HAP-1 (cell line): ENCODE measurements at regions not wholly inside any gene's neighbourhood (a gene's known extent, or its start where the extent isn't known, plus 50 kb on each side); places are given as distances from the start of the nearest gene placed in this dataset.
"Not testable (repeated sequence)": the region's sequence is repeated elsewhere in the genome, so short reads cannot be mapped to it uniquely, and the experiment has no call there.

Source experiments
- DNase-seq, 2 experiments: peaks; one replicate each; pipeline ENCODE4 v3.0.0-alpha.2; 2016 to 2020; ENCODE audit warnings: low spot score in 2 of 2
- H3K27me3 ChIP-seq: fragments of 250-450 bp; sonication (Bioruptor Pico); 2 replicates; pipeline ENCODE4 v1.5.1; 2020; ENCODE audit warnings: low read depth, mild to moderate bottlenecking, moderate library complexity
- H3K36me3 ChIP-seq: fragments of 250-450 bp; sonication (Bioruptor Pico); replicated peaks from 2 replicates; pipeline ENCODE4 v1.5.1; 2020; ENCODE audit warnings: mild to moderate bottlenecking
- H3K4me1 ChIP-seq: fragments of 250-450 bp; sonication (Bioruptor Pico); 2 replicates; pipeline ENCODE4 v1.5.1; 2020; ENCODE audit warnings: mild to moderate bottlenecking
- H3K4me3 ChIP-seq: fragments of 250-450 bp; sonication (Bioruptor Pico); 2 replicates; pipeline ENCODE4 v1.5.1; 2020; ENCODE audit warnings: mild to moderate bottlenecking, moderate library complexity
- H3K9me3 ChIP-seq: fragments of 250-450 bp; sonication (Bioruptor Pico); 2 replicates; pipeline ENCODE4 v1.5.1; 2020; ENCODE audit warnings: mild to moderate bottlenecking, moderate library complexity
- in situ Hi-C: fragments of 300-500 bp; cut with MboI; formaldehyde crosslinking; loops from 3 replicates; pipeline ENCODE4 v1.14.3; 2020; ENCODE audit warnings: low sequenced_read_pairs, inconsistent platforms, mixed read lengths

DNA sequence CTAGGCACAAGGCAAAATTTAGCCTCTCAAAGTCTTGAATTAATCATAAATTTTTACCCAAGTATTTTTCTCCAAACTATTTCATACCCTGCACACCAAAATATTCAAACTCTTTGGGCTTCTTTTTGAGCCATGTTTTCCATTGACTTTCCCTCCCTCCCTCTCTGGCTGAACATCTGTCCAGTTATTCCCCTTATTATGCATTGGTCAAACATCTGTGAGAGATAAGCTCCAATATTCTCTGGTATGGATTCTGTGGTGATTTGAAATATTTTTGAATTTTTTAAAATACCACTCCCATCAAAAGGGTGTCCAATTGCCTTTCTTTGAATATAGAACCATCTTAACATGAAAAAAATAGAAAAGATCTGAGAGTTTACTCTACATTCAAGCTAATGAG lies 244.2 kb downstream of the RFPL4B start:
- H3K4me1 ChIP-seq: no peaks in the 10 kb centered on the region
- no peaks in the 10 kb centered on the region for H3K27me3 ChIP-seq
- no peak for DNase-seq
- H3K9me3 ChIP-seq: no peaks in the 10 kb centered on the region
- in situ Hi-C loops: no loop called here
- no peak overlapping the region for H3K4me3 ChIP-seq
- no peaks in the 10 kb centered on the region for H3K36me3 ChIP-seq

- H3K4me3 ChIP-seq: no peak overlapping the region
- no peak for DNase-seq
- no peaks in the 10 kb centered on the region for H3K27me3 ChIP-seq
- H3K4me1 ChIP-seq: no peaks in the 10 kb centered on the region
- H3K36me3 ChIP-seq: no peaks in the 10 kb centered on the region
- no peaks in the 10 kb centered on the region for H3K9me3 ChIP-seq
- in situ Hi-C loops: no loop called here
Observed at GRCh38 chr6:112592159-112592558, 245.0 kb downstream of the RFPL4B start.

- no peaks in the 10 kb centered on the region for H3K9me3 ChIP-seq
- in situ Hi-C loops: no loop called here
- no peak overlapping the region for H3K4me3 ChIP-seq
- no peaks in the 10 kb centered on the region for H3K4me1 ChIP-seq
- no peak for DNase-seq
- no peaks in the 10 kb centered on the region for H3K27me3 ChIP-seq
- no peaks in the 10 kb centered on the region for H3K36me3 ChIP-seq
Observed at GRCh38 chr6:112594886-112595594, 247.9 kb downstream of the RFPL4B start.

DNA sequence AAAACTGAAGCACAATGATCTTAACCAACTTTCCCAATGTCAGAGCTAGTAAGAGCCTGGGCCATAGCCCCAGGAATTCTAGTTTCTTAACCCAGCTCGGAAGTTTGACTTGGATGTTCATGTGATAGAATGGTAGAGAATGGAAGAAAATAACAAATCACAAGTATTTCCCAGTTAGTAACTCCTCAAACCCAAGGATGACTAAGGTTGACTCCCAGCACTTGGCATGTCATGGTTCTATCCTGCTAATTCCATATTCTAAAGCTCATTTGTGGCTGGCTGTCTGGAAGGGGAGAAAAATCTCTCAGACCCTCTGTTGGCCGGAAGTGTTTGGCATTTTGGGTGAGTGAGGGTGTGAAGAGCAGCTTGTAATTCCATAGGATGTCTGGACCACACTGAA lies 248.7 kb downstream of the RFPL4B start:
- no peaks in the 10 kb centered on the region for H3K4me1 ChIP-seq
- H3K36me3 ChIP-seq: no peaks in the 10 kb centered on the region
- H3K4me3 ChIP-seq: no peak overlapping the region
- H3K27me3 ChIP-seq: no peaks in the 10 kb centered on the region
- H3K9me3 ChIP-seq: no peaks in the 10 kb centered on the region
- DNase-seq: no peak
- in situ Hi-C loops: no loop called here

GRCh38 chr6:112597176-112597575 lies 250.0 kb downstream of the RFPL4B start:
- no peaks in the 10 kb centered on the region for H3K27me3 ChIP-seq

DNA sequence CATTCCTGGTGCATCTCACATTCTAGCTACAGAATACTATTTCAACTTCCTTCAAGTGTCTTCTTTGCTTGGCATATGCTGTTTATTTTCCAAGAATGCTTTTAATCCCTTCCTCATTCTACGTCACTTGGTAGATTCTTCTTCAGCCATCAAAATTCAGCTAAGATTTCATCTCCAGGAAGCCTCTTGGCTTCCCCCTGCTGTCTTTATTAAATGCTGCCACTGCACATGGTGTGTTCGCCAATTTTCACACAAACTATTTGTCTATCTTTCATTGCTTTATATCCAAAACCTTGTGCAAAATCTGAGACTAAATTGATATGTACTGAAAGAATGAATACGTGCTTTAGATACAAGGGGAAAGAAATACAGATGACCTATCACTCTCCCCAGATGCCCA lies 253.0 kb downstream of the RFPL4B start:
- in situ Hi-C loops: no loop called here
- no peaks in the 10 kb centered on the region for H3K36me3 ChIP-seq
- H3K9me3 ChIP-seq: no peaks in the 10 kb centered on the region
- no peak for DNase-seq
- no peaks in the 10 kb centered on the region for H3K4me1 ChIP-seq
- no peaks in the 10 kb centered on the region for H3K27me3 ChIP-seq
- no peak overlapping the region for H3K4me3 ChIP-seq

More at GRCh38 chr6:112597176-112597575, 250.0 kb downstream of the RFPL4B start:
- Histone ChIP-seq H3K4me3 (no peak overlapping the region), H3K9me3 (no peaks in the 10 kb centered on the region), H3K4me1 (no peaks in the 10 kb centered on the region), H3K36me3 (no peaks in the 10 kb centered on the region)
- in situ Hi-C loops: no loop called here
- no peak for DNase-seq

DNA sequence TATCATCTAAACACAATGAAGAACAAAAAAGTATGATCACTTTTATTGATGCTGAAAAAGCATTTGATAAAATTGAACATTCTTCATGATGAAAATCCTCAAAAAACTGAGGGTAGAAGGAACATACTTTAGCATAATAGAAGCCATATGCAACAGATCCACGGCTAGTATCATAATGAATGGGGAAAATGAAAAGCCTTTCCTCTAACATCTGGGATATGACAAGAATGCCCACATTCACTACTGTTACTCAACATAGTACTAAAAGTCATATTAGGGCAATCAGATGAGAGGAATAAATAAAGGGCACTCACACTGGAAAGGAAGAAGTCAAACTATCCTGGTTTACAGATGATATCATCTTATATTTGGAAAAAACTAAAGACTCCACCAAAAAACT lies 256.6 kb downstream of the RFPL4B start:
- Histone ChIP-seq H3K4me1 (no peaks in the 10 kb centered on the region), H3K4me3 (no peak overlapping the region), H3K36me3 (no peaks in the 10 kb centered on the region), H3K9me3 (no peaks in the 10 kb centered on the region), H3K27me3 (no peaks in the 10 kb centered on the region)
- in situ Hi-C loops: no loop called here
- no peak for DNase-seq

DNA sequence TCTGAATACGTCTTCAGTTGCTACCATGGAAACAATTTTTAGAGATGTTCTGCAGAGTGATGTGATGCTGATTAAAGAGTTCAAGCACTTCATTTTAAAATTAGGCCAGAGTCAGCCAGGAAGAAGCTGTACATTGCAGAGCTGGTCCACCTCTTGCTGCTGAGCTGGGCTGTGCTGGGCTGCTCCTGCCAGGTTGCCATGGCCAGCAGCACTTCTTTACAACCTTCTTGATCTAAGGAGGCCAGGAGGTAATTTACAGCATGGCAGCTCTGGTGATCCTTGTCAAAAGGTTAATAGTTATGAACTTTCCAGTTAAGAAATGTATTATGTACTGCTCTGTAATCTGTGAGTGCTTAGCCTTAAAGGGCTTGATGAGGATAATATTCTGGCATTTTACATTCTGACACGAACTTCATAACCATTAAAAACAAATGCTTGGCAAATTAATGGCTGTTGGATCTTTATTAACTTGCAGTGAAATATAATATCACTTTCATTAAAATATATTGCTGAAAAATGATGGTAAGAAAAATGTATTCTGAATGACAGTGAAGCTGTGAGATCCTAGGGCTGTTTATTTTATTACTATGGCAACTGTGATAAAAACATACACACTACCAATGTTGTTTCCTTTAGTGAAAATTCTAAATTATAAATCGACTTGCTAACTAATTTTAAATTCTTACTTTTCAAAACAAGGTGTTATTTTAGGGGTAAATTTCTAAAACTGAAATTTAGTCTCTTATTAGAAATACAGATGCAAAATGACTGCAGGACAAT lies 259.7 kb downstream of the RFPL4B start:
- H3K27me3 ChIP-seq: no peaks in the 10 kb centered on the region
- H3K36me3 ChIP-seq: no peaks in the 10 kb centered on the region
- peaks cover 5% of the 10 kb centered on the region for H3K9me3 ChIP-seq
- H3K4me3 ChIP-seq: no peak overlapping the region
- in situ Hi-C loops: no loop called here
- no peak for DNase-seq
- H3K4me1 ChIP-seq: no peaks in the 10 kb centered on the region

- H3K9me3 ChIP-seq, H3K27me3 ChIP-seq, in situ Hi-C loops, H3K4me3 ChIP-seq, DNase-seq, H3K4me1 ChIP-seq, H3K36me3 ChIP-seq: not testable (repeated sequence)
Observed at GRCh38 chr6:112608925-112609324, 261.8 kb downstream of the RFPL4B start.

- Histone ChIP-seq H3K27me3 (no peaks in the 10 kb centered on the region), H3K9me3 (peaks cover 5% of the 10 kb centered on the region), H3K36me3 (no peaks in the 10 kb centered on the region), H3K4me3 (no peak overlapping the region), H3K4me1 (no peaks in the 10 kb centered on the region)
- in situ Hi-C loops: no loop called here
- DNase-seq: no peak
Observed at GRCh38 chr6:112613410-112613809, 266.3 kb downstream of the RFPL4B start.

GRCh38 chr6:112618849-112619248 lies 271.7 kb downstream of the RFPL4B start:
- DNase-seq: peak; percentile 56 to 66

DNA sequence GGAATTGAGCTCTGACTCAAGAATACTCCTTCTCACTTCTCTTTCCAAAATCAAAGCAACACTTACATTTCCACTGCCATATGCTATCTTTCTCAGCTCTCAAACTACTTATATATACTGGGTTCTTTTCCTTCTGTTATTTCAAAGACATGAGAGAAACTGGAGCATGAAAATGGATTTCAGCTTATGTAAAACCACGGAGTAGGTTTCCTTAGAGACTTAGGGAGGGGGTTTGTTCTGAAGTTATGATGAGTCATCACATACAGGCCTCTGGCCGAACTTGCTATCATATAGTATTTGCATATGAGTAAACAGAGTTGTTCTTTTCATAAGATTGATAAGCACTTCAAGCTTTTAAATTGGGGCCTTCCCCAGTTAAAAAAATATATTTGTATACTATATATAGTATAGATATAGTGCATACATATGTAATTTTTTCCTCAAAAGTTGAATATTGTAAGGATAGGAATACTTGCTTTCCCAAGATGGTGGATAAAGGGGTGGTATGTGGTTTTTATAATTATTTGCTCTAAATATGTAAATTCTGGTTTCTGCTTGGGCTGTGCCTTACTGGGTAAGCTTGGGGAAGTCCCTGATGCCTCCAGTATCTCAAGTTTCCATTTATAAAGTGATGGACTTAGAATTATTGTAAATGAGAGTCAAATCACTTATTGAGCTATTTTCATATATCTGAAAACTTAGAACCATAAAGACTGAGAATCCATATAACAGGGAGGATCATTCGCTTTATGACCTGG lies 273.9 kb downstream of the RFPL4B start:
- in situ Hi-C loops: no loop called here
- peak in 1 of 2 experiments; percentile 26 for DNase-seq
- H3K9me3 ChIP-seq: no peaks in the 10 kb centered on the region

More at GRCh38 chr6:112618849-112619248, 271.7 kb downstream of the RFPL4B start:
- Histone ChIP-seq H3K27me3 (no peaks in the 10 kb centered on the region), H3K9me3 (no peaks in the 10 kb centered on the region), H3K4me3 (no peak overlapping the region), H3K4me1 (peaks cover 10% of the 10 kb centered on the region), H3K36me3 (no peaks in the 10 kb centered on the region)
- in situ Hi-C loops: no loop called here

GRCh38 chr6:112622036-112622435 lies 274.9 kb downstream of the RFPL4B start:
- peak in 1 of 2 experiments; percentile 77 for DNase-seq
- no peak overlapping the region for H3K4me3 ChIP-seq

More for the DNA sequence above, 273.9 kb downstream of the RFPL4B start:
- H3K4me1 ChIP-seq: peaks cover 10% of the 10 kb centered on the region
- no peak overlapping the region for H3K4me3 ChIP-seq
- no peaks in the 10 kb centered on the region for H3K36me3 ChIP-seq
- H3K27me3 ChIP-seq: no peaks in the 10 kb centered on the region

More at GRCh38 chr6:112622036-112622435, 274.9 kb downstream of the RFPL4B start:
- H3K9me3 ChIP-seq: no peaks in the 10 kb centered on the region
- no peaks in the 10 kb centered on the region for H3K27me3 ChIP-seq
- peaks cover 10% of the 10 kb centered on the region for H3K4me1 ChIP-seq
- in situ Hi-C loops: no loop called here
- no peaks in the 10 kb centered on the region for H3K36me3 ChIP-seq
